NCI-H526 treated with DMSO at 0.1 percent for 48 hours (cell line): ENCODE measurements at regions not wholly inside any gene's neighbourhood (a gene's known extent, or its start where the extent isn't known, plus 50 kb on each side); places are given as distances from the start of the nearest gene placed in this dataset.
A peak's percentile ranks its signal among the peaks of the same experiment; 100 is the strongest.
"Not testable (repeated sequence)": the region's sequence is repeated elsewhere in the genome, so short reads cannot be mapped to it uniquely, and the experiment has no call there.

Experiments
- DNase-seq: peaks from one replicate; lab custom pipeline; 2025; lab: John Stamatoyannopoulos, UW

GRCh38 chr2:88860421-88861075 is 169.1 kb downstream of the RPIA start:
- DNase-seq = no peak

GRCh38 chr2:88865801-88866371 is 174.4 kb downstream of the RPIA start:
- no peak for DNase-seq

DNA sequence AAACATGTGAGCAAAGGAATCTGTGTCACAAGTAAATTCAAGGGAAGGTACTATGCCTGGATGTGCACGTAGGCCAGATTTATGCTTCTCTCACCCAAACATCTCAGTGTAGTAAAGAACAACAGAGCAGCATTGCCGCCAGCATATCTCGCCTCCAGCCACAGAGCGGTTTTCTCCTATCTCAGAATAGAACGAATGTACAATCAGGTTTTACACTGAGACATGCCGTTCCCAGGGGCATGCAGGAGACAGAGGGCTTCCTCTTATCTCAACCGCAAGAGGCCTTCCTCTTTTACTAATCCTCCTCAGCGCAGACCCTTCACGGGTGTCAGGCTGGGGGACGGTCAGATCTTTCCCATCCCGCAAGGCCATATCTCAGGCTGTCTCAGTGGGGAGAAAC is 175.3 kb downstream of the RPIA start:
- DNase-seq = no peak

GRCh38 chr2:88868861-88869260 is 177.4 kb downstream of the RPIA start:
- no peak for DNase-seq

- no peak for DNase-seq
Measured at GRCh38 chr2:88870267-88870839, 178.9 kb downstream of the RPIA start.

GRCh38 chr2:88871336-88871735 is 179.9 kb downstream of the RPIA start:
- DNase-seq = no peak

- no peak for DNase-seq
Measured at GRCh38 chr2:88873620-88874019, 182.1 kb downstream of the RPIA start.

- peak; percentile 35 for DNase-seq
Measured at GRCh38 chr2:88874063-88874657, 182.7 kb downstream of the RPIA start.

DNA sequence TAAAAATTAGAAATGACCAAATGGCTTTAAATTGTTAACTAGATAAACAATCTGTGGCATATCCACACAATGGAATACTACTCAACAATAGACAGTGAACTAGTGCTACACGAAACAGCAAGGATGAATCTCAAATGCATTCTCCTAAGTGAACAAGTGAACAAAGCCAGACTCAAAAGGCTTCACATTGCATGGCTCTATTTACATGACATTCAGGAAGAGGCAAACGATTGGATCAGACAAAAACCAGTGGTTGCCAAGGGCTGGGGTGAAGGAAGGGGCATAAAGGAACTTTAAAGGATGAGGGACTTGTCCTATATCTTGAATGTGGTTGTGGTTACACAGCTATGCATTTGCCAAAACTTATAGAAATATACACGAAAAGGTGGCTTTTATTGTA is 184.3 kb downstream of the RPIA start:
- no peak for DNase-seq

DNA sequence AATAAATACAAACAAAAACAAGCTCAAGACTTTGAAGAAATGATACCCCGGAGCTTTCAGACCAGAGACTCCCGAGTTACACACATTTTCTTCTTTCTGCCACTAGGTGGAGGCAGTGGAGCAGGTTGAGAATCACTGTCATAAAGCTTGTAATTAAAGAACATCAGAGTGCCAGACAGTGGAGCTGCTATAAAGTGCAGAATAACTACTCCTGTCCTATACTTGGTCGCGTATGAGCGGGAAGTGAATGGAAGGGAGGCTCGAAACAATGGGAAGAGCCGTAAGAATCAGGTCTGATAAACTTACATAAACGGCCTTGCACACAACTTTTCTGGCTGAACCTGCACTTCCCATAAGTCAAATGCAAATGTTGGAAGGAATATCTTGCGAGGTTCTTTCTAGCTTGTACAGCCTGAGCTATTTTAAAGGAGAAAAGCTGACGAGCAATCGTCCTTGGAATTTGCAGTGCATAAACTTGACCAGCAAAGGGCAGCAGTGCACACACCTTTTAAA is 189.0 kb downstream of the RPIA start:
- DNase-seq = peak; percentile 95

DNA sequence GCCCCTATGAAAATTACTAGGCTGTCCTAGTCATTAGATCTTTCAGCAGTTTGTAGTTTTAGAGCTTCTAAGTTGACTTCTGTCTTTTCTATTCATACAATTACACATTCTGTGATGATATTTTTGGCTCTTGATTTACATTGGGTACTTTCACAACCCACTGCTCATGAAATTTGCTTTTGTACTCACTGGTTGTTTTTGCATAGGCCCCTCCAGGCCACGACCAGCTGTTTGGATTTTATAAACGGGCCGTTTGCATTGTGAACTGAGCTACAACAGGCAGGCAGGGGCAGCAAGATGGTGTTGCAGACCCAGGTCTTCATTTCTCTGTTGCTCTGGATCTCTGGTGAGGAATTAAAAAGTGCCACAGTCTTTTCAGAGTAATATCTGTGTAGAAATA is 193.8 kb downstream of the RPIA start:
- DNase-seq = peak; percentile 97

GRCh38 chr2:88885679-88886416 is 194.4 kb downstream of the RPIA start:
- peak; percentile 87 for DNase-seq

DNA sequence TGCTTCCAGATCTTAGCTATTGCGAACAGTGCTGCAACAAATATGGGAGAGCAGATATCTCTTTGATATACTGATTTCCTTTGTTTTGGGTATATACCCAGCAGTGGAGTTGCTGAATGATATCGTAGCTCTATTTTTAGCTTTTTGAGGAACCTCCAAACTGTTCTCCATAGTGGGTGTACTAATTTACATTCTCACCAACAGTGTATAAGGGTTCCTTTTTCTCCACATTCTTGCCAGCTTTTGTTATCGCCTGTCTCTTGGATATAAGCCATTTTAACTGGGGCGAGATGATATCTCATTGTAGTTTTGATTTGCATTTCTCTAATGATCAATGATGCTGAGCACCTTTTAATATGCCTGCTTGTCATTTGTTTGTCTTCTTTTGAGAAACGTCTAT is 196.0 kb downstream of the RPIA start:
- peak; percentile 85 for DNase-seq

DNA sequence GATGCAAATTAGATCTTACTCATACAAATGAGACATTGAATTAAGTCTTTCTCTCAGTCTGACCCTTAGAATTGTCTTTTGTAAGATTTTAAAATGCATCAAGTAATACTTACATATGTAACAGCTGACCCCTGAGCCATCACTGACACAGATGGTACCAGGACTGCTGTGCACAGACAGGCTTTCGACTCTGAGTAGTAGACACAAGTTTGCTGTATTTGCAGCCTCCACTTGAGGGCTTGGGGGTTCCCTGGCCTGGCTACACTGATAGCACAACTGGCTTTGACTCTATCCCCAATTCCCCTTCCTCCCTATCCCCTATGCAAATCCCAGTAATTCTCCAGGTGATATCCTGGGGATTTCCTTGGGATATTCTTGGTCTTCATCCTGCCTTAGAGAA is 200.7 kb downstream of the RPIA start:
- no peak for DNase-seq

DNA sequence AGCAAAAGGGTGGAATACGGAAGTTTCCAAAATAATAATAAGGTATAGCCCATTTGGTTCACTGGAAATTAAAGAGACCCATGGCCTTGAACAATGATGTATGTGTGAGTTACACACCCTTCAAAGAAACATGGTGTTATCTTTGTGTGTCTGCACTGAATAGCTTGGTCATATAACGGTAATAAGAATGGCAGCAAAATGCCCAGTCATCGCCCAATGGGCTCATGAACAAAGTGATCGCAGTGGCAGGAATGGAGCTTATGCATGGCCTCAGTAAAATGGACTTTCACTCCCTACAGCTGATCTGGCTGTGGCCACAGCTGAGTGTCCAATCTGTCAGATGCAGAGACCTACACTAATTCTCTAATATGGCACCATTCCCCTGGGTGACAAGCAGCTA is 201.3 kb downstream of the RPIA start:
- no peak for DNase-seq

GRCh38 chr2:88896971-88897370 is 205.5 kb downstream of the RPIA start:
- peak; percentile 74 for DNase-seq

GRCh38 chr2:88897715-88898114 is 206.2 kb downstream of the RPIA start:
- DNase-seq = no peak

GRCh38 chr2:88903749-88904353 is 212.4 kb downstream of the RPIA start:
- DNase-seq = peak; percentile 70

DNA sequence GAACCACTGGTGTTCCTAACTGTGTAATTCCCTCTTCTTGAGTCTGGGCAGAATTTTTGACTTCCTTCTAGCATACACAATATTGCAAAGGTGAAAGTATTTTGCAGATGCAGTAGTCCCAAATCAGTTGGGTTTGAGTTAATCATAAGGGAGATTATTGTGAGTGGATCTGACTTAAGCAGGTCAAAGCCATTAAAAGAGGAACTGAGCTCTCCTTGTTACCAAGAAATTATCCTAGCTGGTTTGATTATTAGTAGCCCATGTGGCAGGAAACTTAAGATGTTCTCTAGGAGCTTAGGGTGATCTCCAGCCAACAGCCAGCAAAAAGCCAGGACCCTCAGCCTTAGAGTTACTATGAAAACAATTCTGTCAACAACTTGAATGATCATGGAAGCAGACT is 221.8 kb downstream of the RPIA start:
- no peak for DNase-seq

DNA sequence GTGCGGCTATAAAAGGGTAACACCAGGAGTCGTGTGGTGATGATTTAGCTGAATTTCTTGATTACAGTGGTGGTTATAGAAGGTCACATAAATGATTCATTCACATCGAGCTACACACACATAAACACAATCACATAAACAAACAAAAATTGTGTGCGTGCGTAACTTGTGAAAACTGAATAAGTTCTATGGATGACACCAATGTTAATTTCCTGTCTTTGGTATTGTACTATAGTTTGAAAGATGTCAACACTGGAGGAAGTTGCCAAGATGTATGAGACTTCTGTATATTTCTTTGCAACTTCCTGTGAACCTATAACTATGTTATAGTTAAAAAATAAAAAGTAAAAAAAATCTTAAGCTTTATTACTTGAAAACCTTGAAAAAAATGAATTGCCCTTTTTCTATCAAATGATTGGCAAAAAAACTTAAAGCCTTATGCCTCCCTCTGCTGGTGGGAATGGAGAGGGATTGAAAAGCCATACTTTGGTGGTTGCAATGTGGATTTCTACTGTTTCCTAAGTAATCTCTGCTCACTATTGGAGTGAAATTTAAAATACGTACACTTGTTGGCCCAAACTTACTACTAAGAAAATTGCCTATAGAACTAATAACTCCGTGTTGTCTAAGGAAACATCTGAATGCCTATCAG is 227.7 kb downstream of the RPIA start:
- DNase-seq = no peak

DNA sequence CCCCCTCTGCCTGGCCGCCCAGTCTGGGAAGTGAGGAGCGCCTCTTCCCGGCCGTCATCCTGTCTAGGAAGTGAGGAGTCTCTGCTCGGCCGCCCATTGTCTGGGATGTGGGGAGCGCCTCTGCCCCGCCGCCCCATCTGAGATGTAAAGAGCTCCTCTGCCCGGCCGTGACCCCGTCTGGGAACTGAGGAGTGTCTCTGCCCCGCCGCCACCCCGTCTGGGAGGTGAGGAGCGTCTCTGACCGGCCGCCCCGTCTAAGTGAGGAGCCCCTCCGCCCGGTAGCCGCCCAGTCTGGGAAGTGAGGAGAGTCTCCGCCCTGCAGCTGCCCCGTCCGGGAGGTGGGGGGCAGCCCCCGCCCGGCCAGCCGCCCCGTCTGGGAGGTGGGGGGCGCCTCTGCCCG is 228.9 kb downstream of the RPIA start:
- DNase-seq = not testable (repeated sequence)

DNA sequence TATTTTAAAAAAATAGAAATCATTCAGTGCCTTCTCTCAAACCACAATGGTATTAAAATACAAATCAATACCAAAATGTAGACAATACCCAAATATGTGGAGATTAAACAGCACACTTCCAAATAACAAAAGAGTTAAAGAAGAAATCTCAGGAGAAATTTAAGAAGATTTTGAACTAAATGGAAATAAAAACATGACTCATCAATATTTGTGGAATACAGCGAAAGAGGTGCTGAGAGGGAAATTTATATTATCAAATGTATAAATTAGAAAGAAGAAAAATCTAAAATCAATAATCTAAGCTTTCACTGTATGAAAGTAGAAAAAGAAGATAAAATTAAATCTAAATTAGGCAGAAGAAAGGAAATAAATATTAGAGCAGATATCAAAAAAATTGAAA is 233.1 kb downstream of the RPIA start:
- no peak for DNase-seq
